IMR-90 (cell line): ENCODE measurements at regions not wholly inside any gene's neighbourhood (a gene's known extent, or its start where the extent isn't known, plus 50 kb on each side); places are given as distances from the start of the nearest gene placed in this dataset.

Experiments used
- ATAC-seq: fragments of 200-7000 bp; cut with Tn5 transposase; 2 replicates; pipeline ENCODE4 v1.9.1; 2020; ENCODE audit warnings: low read depth, mild to moderate bottlenecking, moderate library complexity
- BruUV-seq: library from RNA; stranded (reverse); fragments of 400-500 nt; replicated peaks from 2 replicates; lab custom pipeline; 2021; lab: Mats Ljungman, UMichigan
- CTCF ChIA-PET: fragments of 300-600 bp; formaldehyde crosslinking; extraction: SDS; loops from one replicate; lab custom pipeline; 2021; ENCODE audit warnings: antibody characterized with exemption; lab: Yijun Ruan, JAX
- POLR2A ChIA-PET: fragments of 300-600 bp; sonication (Branson Sonifier 250); formaldehyde crosslinking; loops from one replicate; lab custom pipeline; 2022; ENCODE audit warnings: antibody characterized with exemption; ENCODE audit not compliant: unreplicated experiment; lab: Charles Lee
- DNase-seq: peaks from one replicate; pipeline ENCODE4 v3.0.0; 2013
- H2AFZ ChIP-seq: replicated peaks from 2 replicates; pipeline ENCODE3; 2013; ENCODE audit warnings: low read length, mild to moderate bottlenecking; ENCODE audit not compliant: poor library complexity
- H2AK5ac ChIP-seq: 2 replicates; pipeline ENCODE4 v1.6.1; 2013; ENCODE audit warnings: low read depth, low read length, inconsistent platforms
- H2AK9ac ChIP-seq: replicated peaks from 2 replicates; pipeline ENCODE3; 2013; ENCODE audit warnings: mild to moderate bottlenecking, low read depth, low read length, moderate library complexity; ENCODE audit not compliant: poor library complexity
- H2BK120ac ChIP-seq: 2 replicates; pipeline ENCODE4 v1.6.1; 2013; ENCODE audit warnings: low read depth, low read length, inconsistent platforms
- H2BK15ac ChIP-seq: 3 replicates; pipeline ENCODE4 v1.6.1; 2013; ENCODE audit warnings: low read depth, low read length, inconsistent platforms
- H2BK20ac ChIP-seq: 2 replicates; pipeline ENCODE4 v1.6.1; 2013; ENCODE audit warnings: low read depth, mild to moderate bottlenecking, inconsistent platforms, low read length, moderate library complexity
- H2BK5ac ChIP-seq: 2 replicates; pipeline ENCODE4 v1.6.1; 2013; ENCODE audit warnings: mild to moderate bottlenecking, low read depth, low read length, inconsistent platforms; ENCODE audit not compliant: poor library complexity, severe bottlenecking
- H3K14ac ChIP-seq: replicated peaks from 2 replicates; pipeline ENCODE4 v1.6.1; 2013; ENCODE audit warnings: low read depth, low read length, inconsistent platforms
- H3K18ac ChIP-seq: 2 replicates; pipeline ENCODE4 v1.6.1; 2013; ENCODE audit warnings: low read depth, low read length, control low read depth
- H3K23ac ChIP-seq: 2 replicates; pipeline ENCODE4 v1.6.1; 2013; ENCODE audit warnings: low read depth, low read length, inconsistent platforms
- H3K27ac ChIP-seq: 2 replicates; pipeline ENCODE4 v1.5.1; 2013; ENCODE audit warnings: mild to moderate bottlenecking, control low read depth, low read length; ENCODE audit not compliant: insufficient read depth
- H3K27me3 ChIP-seq: 2 replicates; pipeline ENCODE4 v1.6.1; 2013; ENCODE audit warnings: low read length; ENCODE audit not compliant: control insufficient read depth, insufficient read depth
- H3K36me3 ChIP-seq: 2 replicates; pipeline ENCODE4 v1.6.1; 2013; ENCODE audit warnings: low read length, mixed read lengths; ENCODE audit not compliant: control insufficient read depth, insufficient read depth
- H3K4ac ChIP-seq: 2 replicates; pipeline ENCODE4 v1.6.1; 2013; ENCODE audit warnings: low read depth, low read length, inconsistent platforms
- H3K4me1 ChIP-seq: 2 replicates; pipeline ENCODE4 v1.6.1; 2013; ENCODE audit warnings: low read length, mixed read lengths; ENCODE audit not compliant: control insufficient read depth, insufficient read depth
- H3K4me2 ChIP-seq: 2 replicates; pipeline ENCODE4 v1.6.1; 2013; ENCODE audit warnings: low read depth, mild to moderate bottlenecking, control low read depth, low read length, moderate library complexity
- H3K4me3 ChIP-seq: 2 replicates; pipeline ENCODE4 v1.5.1; 2013; ENCODE audit warnings: low read depth, mild to moderate bottlenecking, control low read depth, low read length, moderate library complexity; ENCODE audit not compliant: insufficient read depth
- H3K56ac ChIP-seq: 2 replicates; pipeline ENCODE4 v1.6.1; 2013; ENCODE audit warnings: low read length, inconsistent platforms; ENCODE audit not compliant: insufficient read depth; ENCODE audit errors: extremely low read depth
- H3K79me1 ChIP-seq, 2 experiments: 2 replicates each; pipeline ENCODE4 v1.6.1; 2013; ENCODE audit warnings: low read length in 2 of 2, inconsistent platforms in 1 of 2, low read depth in 1 of 2
- H3K9ac ChIP-seq: 2 replicates; pipeline ENCODE4 v1.6.1; 2013; ENCODE audit warnings: low read depth, low read length, control low read depth
- H3K9me1 ChIP-seq: 2 replicates; pipeline ENCODE4 v1.6.1; 2013; ENCODE audit warnings: low read length, inconsistent platforms; ENCODE audit not compliant: insufficient read depth
- H3K9me3 ChIP-seq: 2 replicates; pipeline ENCODE4 v1.6.1; 2013; ENCODE audit warnings: low read length; ENCODE audit not compliant: control insufficient read depth, insufficient read depth
- H4K20me1 ChIP-seq: 2 replicates; pipeline ENCODE4 v1.6.1; 2013; ENCODE audit warnings: low read length, inconsistent platforms; ENCODE audit not compliant: insufficient read depth
- H4K5ac ChIP-seq: 2 replicates; pipeline ENCODE4 v1.6.1; 2013; ENCODE audit warnings: mild to moderate bottlenecking, low read depth, low read length, control low read depth
- H4K8ac ChIP-seq, 2 experiments: 2 replicates each; pipeline ENCODE4 v1.6.1; 2013; ENCODE audit warnings: low read depth in 2 of 2, low read length in 2 of 2, control low read depth in 1 of 2, inconsistent platforms in 1 of 2
- H4K91ac ChIP-seq: 2 replicates; pipeline ENCODE4 v1.6.1; 2013; ENCODE audit warnings: low read depth, low read length, inconsistent platforms; ENCODE audit not compliant: insufficient read depth
- BHLHE40 ChIP-seq: fragments of 150-350 bp; IDR thresholded peaks from 2 replicates; pipeline ENCODE4 v1.6.1; 2016; ENCODE audit warnings: mild to moderate bottlenecking, low read depth, low read length
- CEBPB ChIP-seq: IDR thresholded peaks from 2 replicates; pipeline ENCODE4 v1.6.1; 2012; ENCODE audit warnings: low read depth, low read length, improper control_type of control experiment
- CHD1 ChIP-seq: IDR thresholded peaks from 2 replicates; pipeline ENCODE4 v1.6.1; 2012; ENCODE audit warnings: low read depth, low read length, improper control_type of control experiment
- FOS ChIP-seq: fragments of 150-350 bp; IDR thresholded peaks from 2 replicates; pipeline ENCODE4 v1.6.1; 2016; ENCODE audit warnings: low read depth, low read length
- MAZ ChIP-seq: IDR thresholded peaks from 2 replicates; pipeline ENCODE4 v1.6.1; 2012; ENCODE audit warnings: low read depth, mild to moderate bottlenecking, low read length, improper control_type of control experiment, moderate library complexity, borderline replicate concordance
- MXI1 ChIP-seq: IDR thresholded peaks from 2 replicates; pipeline ENCODE4 v1.6.1; 2012; ENCODE audit warnings: low read depth, mild to moderate bottlenecking, low read length, moderate library complexity, borderline replicate concordance
- NFE2L2 ChIP-seq: fragments of 150-350 bp; IDR thresholded peaks from 2 replicates; pipeline ENCODE4 v1.6.1; 2016; ENCODE audit warnings: low read depth, mild to moderate bottlenecking, low read length
- POLR2A ChIP-seq: IDR thresholded peaks from 2 replicates; pipeline ENCODE4 v1.6.1; 2012; ENCODE audit warnings: mild to moderate bottlenecking, low read depth, low read length
- WGBS, 2 experiments: methylation state at CpG; one replicate each; pipeline versions ENCODE4 v1.1.5 to v1.1.7; 2013; ENCODE audit warnings: missing lambda C conversion rate in 2 of 2; ENCODE audit not compliant: insufficient read length in 1 of 2; ENCODE audit errors: extremely low coverage in 2 of 2; 5-methylcytosine and 5-hydroxymethylcytosine counted together
- dilution Hi-C: fragments of 300-500 bp; cut with HindIII; formaldehyde crosslinking; loops from one replicate; pipeline ENCODE4 v1.14.3; 2018; ENCODE audit warnings: low sequenced_read_pairs; ENCODE audit not compliant: unreplicated experiment
- in situ Hi-C: fragments of 300-500 bp; cut with MboI; formaldehyde crosslinking; loops from 3 replicates; pipeline ENCODE4 v1.14.3; 2019; ENCODE audit warnings: low sequenced_read_pairs, inconsistent platforms, mixed read lengths
- intact Hi-C: fragments of 100-400 bp; cut with micrococcal nuclease; formaldehyde crosslinking; loops from 2 replicates; pipeline ENCODE4 v1.10.0; 2022
- TF ChIP-seq, protein P1 (sequence below): fragments of 150-350 bp; IDR thresholded peaks from 2 replicates; pipeline ENCODE4 v1.6.1; 2016; ENCODE audit warnings: low read depth, mild to moderate bottlenecking, low read length, moderate library complexity, borderline replicate concordance
- TF ChIP-seq, protein P2 (sequence below): conservative IDR thresholded peaks from 2 replicates; pipeline ENCODE4 v1.5.1; 2012; ENCODE audit warnings: mild to moderate bottlenecking, low read depth, low read length, improper control_type of control experiment

DNA sequence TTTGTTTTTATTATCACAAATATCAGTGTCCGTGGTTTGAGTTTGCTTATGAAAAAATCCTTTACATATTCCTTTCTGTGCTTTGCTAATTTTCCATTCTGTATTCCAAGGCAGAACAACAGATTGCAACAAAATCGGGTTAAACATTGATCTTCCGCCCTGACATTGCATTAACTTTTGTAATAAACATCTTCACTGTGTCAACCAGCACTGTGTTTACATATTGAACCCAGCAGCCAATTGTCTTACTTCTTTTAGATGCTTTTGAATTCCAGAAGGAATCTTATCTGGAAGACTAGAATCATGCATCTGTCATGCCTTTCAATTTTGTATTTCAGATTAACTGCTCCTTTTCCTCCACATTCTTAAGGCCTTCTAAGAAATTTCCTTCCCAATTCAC lies 147.8 kb upstream of the CXXC4 start:
- H2BK20ac ChIP-seq: no peak overlapping the region
- intact Hi-C loops (no loop called here), in situ Hi-C loops (no loop called here), dilution Hi-C loops (no loop called here)
- no peak overlapping the region for H3K23ac ChIP-seq
- no peak overlapping the region for H2BK120ac ChIP-seq
- no peak overlapping the region for H3K4me2 ChIP-seq
- H2BK15ac ChIP-seq: no peak overlapping the region
- H2AK5ac ChIP-seq: no peak overlapping the region
- H3K4me1 ChIP-seq: no peaks in the 10 kb centered on the region
- TF ChIP-seq BHLHE40 (no peak), POLR2A (no peak), NFE2L2 (no peak), CHD1 (no peak), CEBPB (no peak), FOS (no peak), MXI1 (no peak), MAZ (no peak)
- TF ChIP-seq, protein P1, sequence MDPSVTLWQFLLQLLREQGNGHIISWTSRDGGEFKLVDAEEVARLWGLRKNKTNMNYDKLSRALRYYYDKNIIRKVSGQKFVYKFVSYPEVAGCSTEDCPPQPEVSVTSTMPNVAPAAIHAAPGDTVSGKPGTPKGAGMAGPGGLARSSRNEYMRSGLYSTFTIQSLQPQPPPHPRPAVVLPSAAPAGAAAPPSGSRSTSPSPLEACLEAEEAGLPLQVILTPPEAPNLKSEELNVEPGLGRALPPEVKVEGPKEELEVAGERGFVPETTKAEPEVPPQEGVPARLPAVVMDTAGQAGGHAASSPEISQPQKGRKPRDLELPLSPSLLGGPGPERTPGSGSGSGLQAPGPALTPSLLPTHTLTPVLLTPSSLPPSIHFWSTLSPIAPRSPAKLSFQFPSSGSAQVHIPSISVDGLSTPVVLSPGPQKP: no peak
- TF ChIP-seq, protein P2, sequence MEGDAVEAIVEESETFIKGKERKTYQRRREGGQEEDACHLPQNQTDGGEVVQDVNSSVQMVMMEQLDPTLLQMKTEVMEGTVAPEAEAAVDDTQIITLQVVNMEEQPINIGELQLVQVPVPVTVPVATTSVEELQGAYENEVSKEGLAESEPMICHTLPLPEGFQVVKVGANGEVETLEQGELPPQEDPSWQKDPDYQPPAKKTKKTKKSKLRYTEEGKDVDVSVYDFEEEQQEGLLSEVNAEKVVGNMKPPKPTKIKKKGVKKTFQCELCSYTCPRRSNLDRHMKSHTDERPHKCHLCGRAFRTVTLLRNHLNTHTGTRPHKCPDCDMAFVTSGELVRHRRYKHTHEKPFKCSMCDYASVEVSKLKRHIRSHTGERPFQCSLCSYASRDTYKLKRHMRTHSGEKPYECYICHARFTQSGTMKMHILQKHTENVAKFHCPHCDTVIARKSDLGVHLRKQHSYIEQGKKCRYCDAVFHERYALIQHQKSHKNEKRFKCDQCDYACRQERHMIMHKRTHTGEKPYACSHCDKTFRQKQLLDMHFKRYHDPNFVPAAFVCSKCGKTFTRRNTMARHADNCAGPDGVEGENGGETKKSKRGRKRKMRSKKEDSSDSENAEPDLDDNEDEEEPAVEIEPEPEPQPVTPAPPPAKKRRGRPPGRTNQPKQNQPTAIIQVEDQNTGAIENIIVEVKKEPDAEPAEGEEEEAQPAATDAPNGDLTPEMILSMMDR: no peak
- no peak overlapping the region for H4K5ac ChIP-seq
- H3K56ac ChIP-seq: no peak overlapping the region
- DNase-seq (no peak), ATAC-seq (no peak)
- H2AK9ac ChIP-seq: no peak overlapping the region
- no peak overlapping the region for H3K27ac ChIP-seq
- no peak overlapping the region for H3K14ac ChIP-seq
- no peak overlapping the region for H4K91ac ChIP-seq
- no peaks in the 10 kb centered on the region for H3K9me1 ChIP-seq
- no peaks in the 10 kb centered on the region for H3K79me1 ChIP-seq
- H3K9me3 ChIP-seq: peaks cover 2% of the 10 kb centered on the region; the same call in 1 of the 2 replicates
- no peak overlapping the region for H2BK5ac ChIP-seq
- H2AFZ ChIP-seq: no peak overlapping the region
- no peak overlapping the region for H3K18ac ChIP-seq
- H4K8ac ChIP-seq: no peak overlapping the region
- H3K4me3 ChIP-seq: no peak overlapping the region
- H4K20me1 ChIP-seq: no peaks in the 10 kb centered on the region
- H3K9ac ChIP-seq: no peak overlapping the region
- BruUV-seq: no TSS peak
- no peaks in the 10 kb centered on the region for H3K36me3 ChIP-seq
- ChIA-PET POLR2A (no interaction called here), CTCF (no interaction called here)
- no peak overlapping the region for H3K4ac ChIP-seq
- WGBS, 2 experiments: 20% methylated on average over 1 of the region's 3 CpGs; no CpG with 5 or more reads in 1 of the 2 experiments
- no peaks in the 10 kb centered on the region for H3K27me3 ChIP-seq
